Pancreas (tissue), 10 donors: ENCODE measurements at regions not wholly inside any gene's neighbourhood (a gene's known extent, or its start where the extent isn't known, plus 50 kb on each side); places are given as distances from the start of the nearest gene placed in this dataset.
"Not testable (repeated sequence)": the region's sequence is repeated elsewhere in the genome, so short reads cannot be mapped to it uniquely, and the experiment has no call there.

Experiments
- ATAC-seq, 4 donors: fragments of 200-7000 bp; cut with Tn5 transposase; one replicate each; pipeline versions ENCODE4 v1.8.0 to v1.9.1; 2020; ENCODE audit warnings: mild to moderate bottlenecking in 4 of 4, moderate library complexity in 4 of 4
- DNase-seq, 6 donors: peaks; one replicate each; pipeline ENCODE4 v3.0.0-alpha.2; 2020
- FAIRE-seq: peaks from 2 replicates; lab custom pipeline; 2012; peaks lifted over from hg19 to GRCh38; lab: Jason Lieb, UNC
- H3K27ac ChIP-seq, 4 donors: fragments of 200-600 bp; sonication (generic); 1 replicate in 3 of 4; 2 replicates in 1 of 4; pipeline versions ENCODE4 v1.5.0 to v1.8.0; 2020
- H3K27me3 ChIP-seq, 4 donors: fragments of 200-600 bp; one replicate each; pipeline ENCODE4 v1.8.0; 2021
- H3K36me3 ChIP-seq, 3 donors: fragments of 200-600 bp; sonication (generic) in 1 of 3; one replicate each; pipeline versions ENCODE4 v1.5.0 to v1.8.0; 2020 to 2021
- H3K4me1 ChIP-seq, 3 donors: fragments of 200-600 bp; one replicate each; pipeline ENCODE4 v1.8.0; 2021
- H3K4me3 ChIP-seq, 4 donors: fragments of 200-600 bp; sonication (generic) in 2 of 4; one replicate each; pipeline versions ENCODE4 v1.5.0 to v1.8.0; 2020 to 2021
- H3K9me3 ChIP-seq, 4 donors: fragments of 200-600 bp; one replicate each; pipeline ENCODE4 v1.8.0; 2021
- WGBS, 2 donors: extraction: QIAGEN DNeasy Blood & Tissue Kit; methylation state at CpG; one replicate each; pipeline ENCODE4 v1.1.7; 2013; 5-methylcytosine and 5-hydroxymethylcytosine counted together
- intact Hi-C, 3 donors: fragments of 100-400 bp; cut with DNase I; formaldehyde crosslinking; loops; one replicate each; pipeline versions ENCODE4 v1.11.1 to v1.14.2; 2022
- TF ChIP-seq, protein P1 (sequence below), 4 donors: fragments of 200-600 bp; sonication (generic) in 3 of 4; IDR thresholded peaks; one replicate each; pipeline versions ENCODE4 v1.5.0 to v1.8.0; 2021; ENCODE audit warnings: antibody characterized with exemption in 4 of 4
- donor health status: healthy with polysubstance abuse.
- donor health status: DM: no; HTN: no; CAD: no; lungs with moderate emphysema.
- donor health status: DM: no; HTN: no; CAD: no.
- donor health status: control.
- donor health status: control.
- donor health status: Bipolar disorder and iron deficiency.
- donor health status: DM: yes; HTN: yes; CAD: no.
- donor health status: DM: no; HTN: no; CAD: no.
- donor health status: DM: no; HTN: no; CAD: no.
- donor health status: DM: yes; HTN: yes; CAD: no.

DNA sequence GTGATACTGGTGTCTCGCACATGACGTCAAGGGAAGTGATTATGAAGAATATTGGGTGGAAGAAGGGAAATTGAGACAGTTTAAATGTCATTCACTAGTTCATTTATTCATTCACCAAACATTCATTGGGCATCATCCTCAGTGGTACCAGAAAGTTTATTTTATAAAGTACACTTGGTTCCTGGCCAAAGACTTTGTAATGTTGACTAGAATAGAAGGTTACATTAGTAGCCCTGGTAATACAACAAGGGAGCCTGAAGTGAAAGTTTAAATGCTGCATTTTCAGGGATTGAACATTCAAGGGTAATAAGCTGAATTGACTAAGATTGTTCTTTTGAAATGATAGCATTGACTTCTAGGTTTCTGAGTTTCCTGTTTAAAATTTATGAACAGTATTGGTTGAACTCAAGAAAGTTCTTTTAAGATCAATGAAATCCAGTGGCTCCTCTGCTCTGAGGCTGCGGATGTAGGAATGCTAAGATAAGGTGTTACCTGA, 236.8 kb upstream of the BTG1 start:
- DNase-seq = no peak
- Histone ChIP-seq H3K27me3 (no peaks in the 10 kb centered on the region), H3K4me3 (no peak overlapping the region), H3K27ac (no peak overlapping the region), H3K9me3 (no peaks in the 10 kb centered on the region), H3K4me1 (no peaks in the 10 kb centered on the region), H3K36me3 (no peaks in the 10 kb centered on the region)
- no peak for FAIRE-seq
- intact Hi-C loops = no loop called here
- TF ChIP-seq, protein P1, sequence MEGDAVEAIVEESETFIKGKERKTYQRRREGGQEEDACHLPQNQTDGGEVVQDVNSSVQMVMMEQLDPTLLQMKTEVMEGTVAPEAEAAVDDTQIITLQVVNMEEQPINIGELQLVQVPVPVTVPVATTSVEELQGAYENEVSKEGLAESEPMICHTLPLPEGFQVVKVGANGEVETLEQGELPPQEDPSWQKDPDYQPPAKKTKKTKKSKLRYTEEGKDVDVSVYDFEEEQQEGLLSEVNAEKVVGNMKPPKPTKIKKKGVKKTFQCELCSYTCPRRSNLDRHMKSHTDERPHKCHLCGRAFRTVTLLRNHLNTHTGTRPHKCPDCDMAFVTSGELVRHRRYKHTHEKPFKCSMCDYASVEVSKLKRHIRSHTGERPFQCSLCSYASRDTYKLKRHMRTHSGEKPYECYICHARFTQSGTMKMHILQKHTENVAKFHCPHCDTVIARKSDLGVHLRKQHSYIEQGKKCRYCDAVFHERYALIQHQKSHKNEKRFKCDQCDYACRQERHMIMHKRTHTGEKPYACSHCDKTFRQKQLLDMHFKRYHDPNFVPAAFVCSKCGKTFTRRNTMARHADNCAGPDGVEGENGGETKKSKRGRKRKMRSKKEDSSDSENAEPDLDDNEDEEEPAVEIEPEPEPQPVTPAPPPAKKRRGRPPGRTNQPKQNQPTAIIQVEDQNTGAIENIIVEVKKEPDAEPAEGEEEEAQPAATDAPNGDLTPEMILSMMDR (IDR thresholded peaks at IDR 0.05) = no peak
- 85 to 92% methylated on average over 3 of the region's 3 CpGs for WGBS, 2 donors
- ATAC-seq = no peak

DNA sequence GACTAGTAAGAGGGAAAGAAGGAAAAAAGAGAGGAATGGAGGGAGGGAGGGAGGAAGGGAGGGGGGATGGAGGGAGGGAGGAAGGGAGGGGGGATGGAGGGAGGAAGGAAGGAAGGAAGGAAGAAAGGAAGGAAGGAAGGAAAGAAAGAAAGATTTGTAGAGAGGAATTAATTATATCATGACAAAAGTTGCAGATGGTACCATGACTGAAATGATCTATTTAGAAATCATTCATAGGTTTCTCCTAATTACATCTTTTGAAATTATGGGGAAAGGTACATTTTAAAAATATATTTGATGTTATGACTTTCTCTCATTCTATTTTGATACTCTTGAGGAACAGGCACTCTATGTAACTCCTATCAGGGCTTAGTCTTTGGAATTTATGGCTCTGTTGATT, 236.2 kb upstream of the BTG1 start:
- intact Hi-C loops = no loop called here
- Histone ChIP-seq H3K4me3 (no peak overlapping the region), H3K36me3 (no peaks in the 10 kb centered on the region), H3K27ac (no peak overlapping the region), H3K9me3 (no peaks in the 10 kb centered on the region), H3K27me3 (no peaks in the 10 kb centered on the region), H3K4me1 (no peaks in the 10 kb centered on the region)
- DNase-seq (no peak), ATAC-seq (no peak), FAIRE-seq (no peak)
- TF ChIP-seq, protein P1 (IDR thresholded peaks at IDR 0.05) = no peak

DNA sequence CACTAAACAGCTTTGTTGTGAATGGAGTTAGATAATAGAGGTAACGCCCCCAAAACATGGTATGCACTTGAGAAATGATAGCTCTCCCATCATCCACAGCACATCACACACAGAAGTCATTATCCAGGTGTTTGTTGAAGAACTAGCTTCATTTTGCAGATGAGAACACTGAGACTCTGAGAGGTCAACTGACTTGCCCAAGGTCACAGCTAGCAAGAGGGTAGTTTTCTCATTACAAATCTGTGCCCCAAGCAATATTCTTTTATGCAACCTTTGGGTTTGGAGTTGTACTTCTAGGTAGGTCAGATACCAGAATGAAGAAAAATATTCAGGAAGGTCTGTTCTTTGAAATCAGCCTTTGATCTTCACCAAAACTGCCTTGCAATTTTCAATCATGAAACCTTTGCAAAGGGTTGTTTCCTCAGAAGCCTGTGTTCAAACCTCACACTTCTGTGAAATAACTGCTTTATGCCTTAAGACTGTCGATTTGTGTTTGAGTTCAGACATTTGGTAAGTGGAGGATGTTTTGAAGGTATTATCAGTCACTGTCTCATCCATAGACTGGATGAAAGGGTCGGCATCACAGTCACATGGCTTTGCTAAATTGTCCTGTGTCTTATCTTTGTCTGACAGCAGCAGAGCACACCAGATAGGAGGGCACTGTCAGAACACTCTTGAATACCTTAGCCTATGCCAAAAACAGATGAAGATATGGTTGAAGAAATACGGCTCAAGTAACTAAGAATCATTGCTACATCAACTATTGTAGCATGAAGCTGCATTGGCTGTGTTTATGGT, 233.2 kb upstream of the BTG1 start:
- 77 to 79% methylated on average over 4 of the region's 4 CpGs for WGBS, 2 donors
- DNase-seq = no peak
- intact Hi-C loops = no loop called here
- ATAC-seq = no peak
- Histone ChIP-seq H3K4me1 (peaks cover 0 to 3% (median 0%) of the 10 kb centered on the region in 3 donors), H3K36me3 (no peaks in the 10 kb centered on the region), H3K27ac (no peak overlapping the region), H3K9me3 (no peaks in the 10 kb centered on the region), H3K27me3 (no peaks in the 10 kb centered on the region), H3K4me3 (no peak overlapping the region)
- TF ChIP-seq, protein P1 (IDR thresholded peaks at IDR 0.05) = no peak
- FAIRE-seq = no peak

DNA sequence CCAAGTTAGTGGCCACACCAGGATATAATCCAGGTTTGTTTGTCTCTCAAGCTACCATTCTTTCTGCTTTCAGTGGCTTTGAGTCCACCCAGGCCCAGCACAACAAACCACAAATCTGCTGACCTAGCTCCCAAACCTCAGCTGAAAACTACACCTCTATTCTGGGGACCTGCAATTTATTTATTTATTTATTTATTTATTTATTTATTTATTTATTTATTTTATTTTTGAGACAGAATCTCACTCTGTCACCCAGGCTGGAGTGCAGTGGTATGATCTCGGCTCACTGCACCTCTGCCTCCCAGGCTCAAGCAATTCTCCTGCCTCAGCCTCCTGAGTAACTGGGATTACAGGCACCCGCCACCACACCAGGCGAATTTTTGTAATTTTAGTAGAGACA, 229.9 kb upstream of the BTG1 start:
- ATAC-seq, H3K27ac ChIP-seq, DNase-seq, H3K4me3 ChIP-seq, FAIRE-seq, H3K27me3 ChIP-seq, H3K4me1 ChIP-seq, H3K9me3 ChIP-seq, H3K36me3 ChIP-seq, intact Hi-C loops: not testable (repeated sequence)
- 97 to 98% methylated on average over 3 of the region's 3 CpGs for WGBS, 2 donors

DNA sequence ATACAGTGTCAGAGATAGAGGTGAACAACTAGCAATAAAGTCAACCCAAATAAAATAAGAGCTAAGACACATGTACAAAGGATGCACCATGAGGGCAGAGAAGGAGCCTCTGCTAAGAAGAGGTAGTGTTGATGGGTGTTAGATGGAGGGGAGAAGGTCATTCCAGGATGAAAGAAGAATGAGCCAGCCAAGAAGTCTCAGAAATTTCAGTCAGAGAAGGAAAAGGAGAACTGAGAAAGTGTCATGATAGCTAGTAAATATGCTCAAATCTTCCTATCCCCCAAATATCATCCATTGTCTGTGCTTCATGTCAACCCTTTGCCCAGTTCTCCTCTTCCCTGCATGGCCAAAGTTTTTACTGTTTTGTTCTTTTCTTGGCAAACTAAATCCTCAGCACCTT, 225.2 kb upstream of the BTG1 start:
- no peaks in the 10 kb centered on the region for H3K9me3 ChIP-seq
- peaks cover 0 to 4% (median 3%) of the 10 kb centered on the region in 3 donors for H3K4me1 ChIP-seq
- DNase-seq (no peak), FAIRE-seq (no peak), ATAC-seq (no peak)
- no peak overlapping the region for H3K27ac ChIP-seq
- no peak overlapping the region for H3K4me3 ChIP-seq
- intact Hi-C loops = no loop called here
- no peaks in the 10 kb centered on the region for H3K36me3 ChIP-seq
- H3K27me3 ChIP-seq = no peaks in the 10 kb centered on the region
- TF ChIP-seq, protein P1 (IDR thresholded peaks at IDR 0.05) = no peak
